ENCODE measurements at regions not wholly inside any gene's neighbourhood (a gene's known extent, or its start where the extent isn't known, plus 50 kb on each side); places are given as distances from the start of the nearest gene placed in this dataset.

DNA sequence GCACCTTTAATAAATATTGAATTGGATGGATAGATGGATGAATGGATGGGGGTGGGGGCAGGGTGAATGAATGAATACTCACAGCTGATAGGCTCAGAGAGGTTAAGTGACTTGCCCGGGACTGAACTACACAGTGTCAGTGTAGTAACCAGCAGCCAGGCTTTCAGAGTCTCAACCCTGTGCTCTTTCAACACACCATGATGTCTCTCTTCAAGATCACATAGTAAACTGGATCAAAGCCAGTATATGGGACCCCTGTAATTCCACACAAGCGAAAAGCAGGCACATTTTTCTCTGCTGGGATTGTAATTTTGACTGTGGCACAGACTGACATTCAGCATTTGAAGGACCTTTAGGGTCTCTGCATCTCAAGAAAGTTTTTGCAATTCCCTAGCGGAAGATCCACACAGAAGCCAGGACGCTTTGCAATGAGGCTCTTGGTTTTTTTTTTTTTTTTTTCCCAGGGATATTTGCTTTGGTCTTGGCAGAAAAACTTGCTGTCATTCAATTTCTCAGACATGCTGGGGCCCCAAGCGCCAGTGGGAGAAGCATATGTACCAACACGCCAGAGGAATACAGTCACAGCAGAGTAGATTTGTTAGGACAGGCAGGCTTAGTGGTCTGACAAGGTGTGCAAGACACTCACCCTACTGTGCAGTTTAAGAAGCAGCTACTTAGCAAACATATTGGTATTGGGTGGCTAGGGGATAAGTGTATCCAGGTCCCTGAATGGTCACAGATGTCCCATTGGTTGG, 213.1 kb upstream of the CAMK1G start:
- Histone ChIP-seq H4K20me1 (ENCODE audit: insufficient read depth) (no peaks in the 10 kb centered on the region), H3K27me3 (ENCODE audit: insufficient read depth, low read depth) (no peaks in the 10 kb centered on the region), H3K4me3 (no peak overlapping the region), H3K9me2 (ENCODE audit: insufficient read depth) (no peaks in the 10 kb centered on the region), H3F3A (ENCODE audit: insufficient read depth, low read depth) (peaks cover 10% of the 10 kb centered on the region), H2AFZ (no peak overlapping the region), H3K79me2 (ENCODE audit: low read depth) (no peaks in the 10 kb centered on the region), H3K4me2 (no peak overlapping the region), H3K9me3 (ENCODE audit: insufficient read depth, low read depth) (peaks cover 6% of the 10 kb centered on the region), H3K4me1 (replicated peaks; ENCODE audit: insufficient read depth) (peaks cover 20% of the 10 kb centered on the region), H3K36me3 (ENCODE audit: low read depth) (no peaks in the 10 kb centered on the region), H3K27ac (no peak overlapping the region)
- no peak for DNase-seq
- TF ChIP-seq EZH2 (IDR thresholded peaks at IDR 0.05; ENCODE audit: low read depth), result no peak
- TF ChIP-seq, protein P1, sequence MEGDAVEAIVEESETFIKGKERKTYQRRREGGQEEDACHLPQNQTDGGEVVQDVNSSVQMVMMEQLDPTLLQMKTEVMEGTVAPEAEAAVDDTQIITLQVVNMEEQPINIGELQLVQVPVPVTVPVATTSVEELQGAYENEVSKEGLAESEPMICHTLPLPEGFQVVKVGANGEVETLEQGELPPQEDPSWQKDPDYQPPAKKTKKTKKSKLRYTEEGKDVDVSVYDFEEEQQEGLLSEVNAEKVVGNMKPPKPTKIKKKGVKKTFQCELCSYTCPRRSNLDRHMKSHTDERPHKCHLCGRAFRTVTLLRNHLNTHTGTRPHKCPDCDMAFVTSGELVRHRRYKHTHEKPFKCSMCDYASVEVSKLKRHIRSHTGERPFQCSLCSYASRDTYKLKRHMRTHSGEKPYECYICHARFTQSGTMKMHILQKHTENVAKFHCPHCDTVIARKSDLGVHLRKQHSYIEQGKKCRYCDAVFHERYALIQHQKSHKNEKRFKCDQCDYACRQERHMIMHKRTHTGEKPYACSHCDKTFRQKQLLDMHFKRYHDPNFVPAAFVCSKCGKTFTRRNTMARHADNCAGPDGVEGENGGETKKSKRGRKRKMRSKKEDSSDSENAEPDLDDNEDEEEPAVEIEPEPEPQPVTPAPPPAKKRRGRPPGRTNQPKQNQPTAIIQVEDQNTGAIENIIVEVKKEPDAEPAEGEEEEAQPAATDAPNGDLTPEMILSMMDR (conservative IDR thresholded peaks at IDR 0.05), result no peak
- POLR2A ChIA-PET (ENCODE audit: unreplicated experiment), result interaction anchor here (0.6 to 0.7 kb wide), 2 partner anchors 28 to 51 kb away, joined by 5 read pairs; no protein-coding TSS in a partner anchor
- intact Hi-C loops (cut with micrococcal nuclease; ENCODE audit: unreplicated experiment), result no loop called here
- no TSS peak for BruUV-seq (replicated peaks)
- CTCF ChIA-PET, result no interaction called here

DNA sequence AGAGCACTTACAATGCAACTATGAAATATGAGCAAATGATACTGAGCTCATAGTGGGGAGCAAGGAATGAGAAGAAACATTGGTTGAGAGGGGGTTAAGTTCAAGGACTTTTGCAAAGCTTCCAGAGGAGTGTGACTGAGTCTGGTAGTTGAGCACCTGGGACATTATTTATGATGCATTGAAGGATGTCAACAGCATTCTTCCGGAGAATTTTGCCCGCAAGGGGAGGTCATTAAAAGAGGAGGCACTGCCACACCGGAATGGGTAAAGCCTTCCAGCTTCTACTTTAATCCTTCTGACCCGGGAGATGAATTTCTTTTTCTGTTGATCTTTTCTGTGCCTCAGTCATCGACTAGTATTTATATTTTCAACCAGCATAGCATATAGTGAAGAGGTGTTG, 208.4 kb upstream of the CAMK1G start:
- Histone ChIP-seq H3K9me3 (ENCODE audit: insufficient read depth, low read depth) (no peaks in the 10 kb centered on the region), H3K79me2 (ENCODE audit: low read depth) (no peaks in the 10 kb centered on the region), H3K27ac (peak overlapping the region; percentile 90), H3K36me3 (ENCODE audit: low read depth) (no peaks in the 10 kb centered on the region), H3K4me3 (no peak overlapping the region), H2AFZ (no peak overlapping the region), H3K4me2 (peak overlapping the region; percentile 76), H3K4me1 (replicated peaks; ENCODE audit: insufficient read depth) (peaks cover 39% of the 10 kb centered on the region), H3K27me3 (ENCODE audit: insufficient read depth, low read depth) (no peaks in the 10 kb centered on the region), H3K9me2 (ENCODE audit: insufficient read depth) (no peaks in the 10 kb centered on the region), H4K20me1 (ENCODE audit: insufficient read depth) (no peaks in the 10 kb centered on the region), H3F3A (ENCODE audit: insufficient read depth, low read depth) (peaks cover 19% of the 10 kb centered on the region)
- TF ChIP-seq EZH2 (IDR thresholded peaks at IDR 0.05; ENCODE audit: low read depth), result no peak
- TF ChIP-seq, protein P1 (conservative IDR thresholded peaks at IDR 0.05), result no peak
- POLR2A ChIA-PET (ENCODE audit: unreplicated experiment), result interaction anchor here (0.5 to 1.4 kb wide), 5 partner anchors 12 to 1548 kb away, joined by 3 to 8 read pairs (median 3); no protein-coding TSS in a partner anchor
- TSS peak; percentile 69 for BruUV-seq (replicated peaks)
- no peak for DNase-seq
- intact Hi-C loops (cut with micrococcal nuclease; ENCODE audit: unreplicated experiment), result no loop called here
- CTCF ChIA-PET, result interaction anchor here (0.9 to 2.1 kb wide), 2 partner anchors 18 to 54 kb away, joined by 4 to 6 read pairs; no protein-coding TSS in a partner anchor

DNA sequence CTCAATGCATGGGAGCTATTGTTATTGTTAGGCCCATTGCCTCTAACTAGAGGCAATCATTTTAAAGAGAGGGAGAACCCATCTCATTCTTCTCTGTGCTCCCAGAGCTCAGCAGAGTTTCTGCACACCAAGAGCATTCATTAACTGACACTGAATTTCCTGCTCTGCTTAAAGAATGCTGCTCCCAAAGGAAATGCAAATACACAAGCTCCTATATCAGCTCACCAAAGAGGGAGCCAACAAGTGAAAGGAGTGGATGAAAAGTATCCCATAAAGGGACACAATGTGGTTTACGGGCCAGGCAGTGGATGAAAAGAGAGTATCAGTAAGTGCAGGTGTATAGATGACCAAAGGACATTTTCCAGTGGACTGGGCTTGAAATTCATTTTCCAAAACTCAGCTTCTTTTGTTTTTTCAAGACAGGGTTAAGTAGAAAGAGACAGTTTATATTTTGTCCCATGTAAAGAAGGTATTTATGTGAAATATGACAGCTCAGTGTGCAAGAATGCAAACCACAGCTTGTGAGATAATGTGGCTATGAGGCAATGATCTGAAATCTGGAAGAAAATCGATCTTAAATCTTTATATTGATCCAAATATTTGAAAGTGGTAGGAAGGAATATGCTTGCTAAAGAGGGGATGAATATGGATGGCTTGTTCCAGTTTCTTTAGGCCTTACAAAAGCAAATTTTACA, 207.7 kb upstream of the CAMK1G start:
- H3K9me3 ChIP-seq (ENCODE audit: insufficient read depth, low read depth), result no peaks in the 10 kb centered on the region
- DNase-seq, result peak; percentile 17 to 69
- ChIA-PET POLR2A (ENCODE audit: unreplicated experiment) (interaction anchor here (0.5 to 1.4 kb wide), 9 partner anchors 11 to 1549 kb away, joined by 3 to 8 read pairs (median 3); no protein-coding TSS in a partner anchor), CTCF (interaction anchor here (0.9 to 2.1 kb wide), 2 partner anchors 19 to 53 kb away, joined by 4 to 6 read pairs; no protein-coding TSS in a partner anchor)
- H3K27me3 ChIP-seq (ENCODE audit: insufficient read depth, low read depth), result no peaks in the 10 kb centered on the region
- H3K9me2 ChIP-seq (ENCODE audit: insufficient read depth), result no peaks in the 10 kb centered on the region
- H3K4me1 ChIP-seq (replicated peaks; ENCODE audit: insufficient read depth), result peaks cover 39% of the 10 kb centered on the region
- H3K79me2 ChIP-seq (ENCODE audit: low read depth), result no peaks in the 10 kb centered on the region
- H3K4me2 ChIP-seq, result peak overlapping the region; percentile 76
- peaks cover 19% of the 10 kb centered on the region for H3F3A ChIP-seq (ENCODE audit: insufficient read depth, low read depth)
- TF ChIP-seq, protein P1 (conservative IDR thresholded peaks at IDR 0.05), result peak; percentile 28; the same call in 1 of the 2 replicates
- no peak for TF ChIP-seq EZH2 (IDR thresholded peaks at IDR 0.05; ENCODE audit: low read depth)
- H4K20me1 ChIP-seq (ENCODE audit: insufficient read depth), result no peaks in the 10 kb centered on the region
- intact Hi-C loops (cut with micrococcal nuclease; ENCODE audit: unreplicated experiment), result no loop called here
- no peak overlapping the region for H3K4me3 ChIP-seq
- no peak overlapping the region for H2AFZ ChIP-seq
- H3K27ac ChIP-seq, result peak overlapping the region; percentile 90
- BruUV-seq (replicated peaks), result no TSS peak
- H3K36me3 ChIP-seq (ENCODE audit: low read depth), result no peaks in the 10 kb centered on the region

All from PC-9 (cell line).